HepG2 (cell line): ENCODE measurements at regions not wholly inside any gene's neighbourhood (a gene's known extent, or its start where the extent isn't known, plus 50 kb on each side); places are given as distances from the start of the nearest gene placed in this dataset.

Experiments used
- ATAC-seq: fragments of 200-7000 bp; cut with Tn5 transposase; 3 replicates; pipeline ENCODE4 v1.9.1; 2020; ENCODE audit warnings: mild to moderate bottlenecking, moderate library complexity
- BruUV-seq: library from RNA; stranded (reverse); fragments of 400-500 nt; replicated peaks from 2 replicates; lab custom pipeline; 2021; lab: Mats Ljungman, UMichigan
- CTCF ChIA-PET: fragments of 300-600 bp; formaldehyde crosslinking; extraction: SDS; loops from one replicate; lab custom pipeline; 2021; ENCODE audit warnings: low total read pairs, inconsistent platforms, low intra/inter-chr PET ratio; lab: Yijun Ruan, JAX
- POLR2A ChIA-PET: fragments of 350-600 bp; sonication (Branson Sonifier 250); formaldehyde crosslinking; loops from one replicate; lab custom pipeline; 2020; ENCODE audit warnings: antibody characterized with exemption, inconsistent platforms; lab: Yijun Ruan, JAX
- DNase-seq: peaks from one replicate; pipeline ENCODE4 v3.0.0-alpha.2; 2015; ENCODE audit warnings: low spot score
- FAIRE-seq: peaks from 3 replicates; lab custom pipeline; 2011; peaks lifted over from hg19 to GRCh38; lab: Jason Lieb, UNC
- H2AFZ ChIP-seq: one replicate; pipeline ENCODE4 v1.6.1; 2011; ENCODE audit warnings: low read length, inconsistent platforms
- H3K27ac ChIP-seq: fragments of 300-600 bp; 3 replicates; pipeline ENCODE4 v1.8.0; 2011; ENCODE audit warnings: mixed run types, mild to moderate bottlenecking, mixed read lengths, low read length, inconsistent platforms; ENCODE audit not compliant: insufficient read depth; ENCODE audit errors: extremely low read length
- H3K27me3 ChIP-seq, 2 experiments: fragments of 200-600 bp in 1 of 2; 2 replicates in 1 of 2; 3 replicates in 1 of 2; pipeline versions ENCODE4 v1.6.0 to v1.8.0; 2011; ENCODE audit warnings: low read length in 2 of 2, mild to moderate bottlenecking in 2 of 2, moderate library complexity in 2 of 2, inconsistent platforms in 1 of 2; ENCODE audit not compliant: insufficient read depth in 2 of 2, control insufficient read depth in 1 of 2
- H3K36me3 ChIP-seq, 2 experiments: fragments of 200-600 bp in 1 of 2; replicated peaks in 1 of 2; 2 replicates in 1 of 2; 3 replicates in 1 of 2; pipeline versions ENCODE4 v1.5.1 to v1.8.0; 2011; ENCODE audit warnings: low read length in 2 of 2, inconsistent platforms in 1 of 2; ENCODE audit not compliant: insufficient read depth in 2 of 2, control insufficient read depth in 1 of 2
- H3K4me1 ChIP-seq: 2 replicates; pipeline ENCODE4 v1.5.1; 2012; ENCODE audit warnings: low read length, inconsistent platforms; ENCODE audit not compliant: insufficient read depth
- H3K4me2 ChIP-seq: 2 replicates; pipeline ENCODE4 v1.6.0; 2011; ENCODE audit warnings: low read depth, low read length, inconsistent platforms
- H3K4me3 ChIP-seq, 3 experiments: fragments of 200-600 bp in 1 of 3; sonication (generic), shearing (Covaris generic) in 1 of 3; replicated peaks in 1 of 3; 2 replicates each; pipeline ENCODE4 v1.5.1; 2011 to 2016; ENCODE audit warnings: low read length in 3 of 3, inconsistent platforms in 2 of 3, low read depth in 2 of 3, mild to moderate bottlenecking in 2 of 3, control low read depth in 1 of 3, mixed read lengths in 1 of 3; ENCODE audit not compliant: insufficient read depth in 1 of 3
- H3K79me2 ChIP-seq: one replicate; pipeline ENCODE4 v1.6.1; 2011; ENCODE audit warnings: low read length, inconsistent platforms; ENCODE audit not compliant: insufficient read depth
- H3K9ac ChIP-seq: 2 replicates; pipeline ENCODE4 v1.6.0; 2011; ENCODE audit warnings: mild to moderate bottlenecking, low read depth, low read length, inconsistent platforms; ENCODE audit not compliant: insufficient read depth
- H3K9me3 ChIP-seq: 2 replicates; pipeline ENCODE4 v1.5.1; 2012; ENCODE audit warnings: mild to moderate bottlenecking, low read length
- H4K20me1 ChIP-seq: 2 replicates; pipeline ENCODE4 v1.6.0; 2011; ENCODE audit warnings: inconsistent platforms, mild to moderate bottlenecking, low read length, moderate library complexity; ENCODE audit not compliant: insufficient read depth
- DBP ChIP-seq: sonication (generic); formaldehyde crosslinking; IDR thresholded peaks from 2 replicates; pipeline ENCODE4 v1.4.0; 2020; ENCODE audit warnings: missing genetic modification reagents; ENCODE audit errors: not compliant biosample characterization
- POLR2A ChIP-seq, 2 experiments: IDR thresholded peaks; 2 replicates each; pipeline ENCODE4 v1.6.1; 2011; ENCODE audit warnings: low read depth in 2 of 2, low read length in 2 of 2, mild to moderate bottlenecking in 1 of 2, moderate library complexity in 1 of 2; ENCODE audit not compliant: insufficient read depth in 1 of 2
- SRSF1 ChIP-seq: fragments of 200-400 bp; formaldehyde crosslinking; optimal IDR thresholded peaks from 2 replicates; pipeline ENCODE3; 2017; ENCODE audit warnings: mild to moderate bottlenecking, low read depth, low read length, moderate library complexity
- ZBED4 ChIP-seq: sonication (generic); formaldehyde crosslinking; IDR thresholded peaks from 2 replicates; pipeline ENCODE4 v1.4.0; 2020; ENCODE audit warnings: missing genetic modification reagents, borderline replicate concordance
- ZNF224 ChIP-seq: sonication (generic); formaldehyde crosslinking; IDR thresholded peaks from 2 replicates; pipeline ENCODE4 v1.5.0; 2020; ENCODE audit warnings: mild to moderate bottlenecking, missing genetic modification reagents
- ZNF496 ChIP-seq: sonication (generic); formaldehyde crosslinking; IDR thresholded peaks from 2 replicates; pipeline ENCODE4 v1.8.1; 2023; ENCODE audit warnings: mild to moderate bottlenecking, moderate library complexity, missing genetic modification reagents; ENCODE audit not compliant: insufficient replicate concordance
- ZNF678 ChIP-seq: sonication (generic); formaldehyde crosslinking; IDR thresholded peaks from 2 replicates; pipeline ENCODE4 v1.4.0; 2020; ENCODE audit warnings: mild to moderate bottlenecking, missing genetic modification reagents
- ZSCAN12 ChIP-seq: sonication (generic); formaldehyde crosslinking; IDR thresholded peaks from 2 replicates; pipeline ENCODE4 v1.9.0; 2021; ENCODE audit warnings: mild to moderate bottlenecking, missing genetic modification reagents
- WGBS: methylation state at CpG from one replicate; pipeline ENCODE4 v1.1.6; 2017; ENCODE audit warnings: low lambda C conversion rate; 5-methylcytosine and 5-hydroxymethylcytosine counted together
- in situ Hi-C: cut with HindIII; loops from 2 replicates; pipeline ENCODE4 v1.10.0; 2017; ENCODE audit warnings: low pct_unique_long_range_greater_than_20kb; ENCODE audit not compliant: extremely low pct_ligation_motif_present
- intact Hi-C: fragments of 100-400 bp; cut with micrococcal nuclease; formaldehyde crosslinking; loops from one replicate; pipeline ENCODE4 v1.10.0; 2022; ENCODE audit not compliant: unreplicated experiment

DNA sequence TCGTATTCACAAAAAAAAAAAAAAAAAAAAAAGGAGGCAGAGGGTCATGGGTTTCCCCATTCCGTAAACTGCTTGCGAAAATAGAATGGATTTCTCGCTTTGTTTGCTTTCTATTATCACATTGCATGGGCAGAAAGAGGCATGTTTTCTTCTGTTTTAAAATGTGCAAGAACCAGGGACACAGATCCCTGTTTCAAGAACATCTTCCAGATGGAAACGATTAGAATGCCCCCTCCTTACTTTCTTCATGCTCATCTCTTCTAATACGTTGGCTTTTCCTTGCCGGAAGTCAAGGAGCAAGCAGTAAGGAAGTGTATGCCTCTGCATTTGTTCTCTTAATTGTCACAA lies 51.0 kb upstream of the ZNF516 start:
- Histone ChIP-seq H3K9me3 (no peaks in the 10 kb centered on the region), H3K27ac (no peak overlapping the region), H2AFZ (no peak overlapping the region), H3K4me1 (peaks cover 6% of the 10 kb centered on the region; the same call in 1 of the 2 replicates), H3K27me3 (peaks cover 0 to 14% of the 10 kb centered on the region in 2 experiments; a peak in 3 of 5 replicates), H3K4me3 (no peak overlapping the region), H3K9ac (no peak overlapping the region), H3K4me2 (no peak overlapping the region), H3K36me3 (no peaks in the 10 kb centered on the region), H4K20me1 (no peaks in the 10 kb centered on the region), H3K79me2 (no peaks in the 10 kb centered on the region)
- TF ChIP-seq ZNF496 (CRISPR knock-in tag) (no peak), ZNF678 (CRISPR knock-in tag) (no peak), ZSCAN12 (CRISPR knock-in tag) (no peak), ZNF224 (no peak), SRSF1 (no peak), ZBED4 (CRISPR knock-in tag) (no peak), POLR2A (IDR thresholded peaks at IDR 0.05; ENCODE audit: insufficient read depth in 1 of 2, low read depth in 2 of 2, low read length in 2 of 2) (no peak), DBP (no peak)
- in situ Hi-C loops, result no loop called here
- 3% methylated on average over 7 of the region's 7 CpGs for WGBS
- POLR2A ChIA-PET, result no interaction called here
- FAIRE-seq, result no peak
- DNase-seq, result no peak
- intact Hi-C loops, result no loop called here
- no peak for ATAC-seq
- CTCF ChIA-PET, result no interaction called here
- BruUV-seq, result no TSS peak
